ENCODE measurements at regions not wholly inside any gene's neighbourhood (a gene's known extent, or its start where the extent isn't known, plus 50 kb on each side); places are given as distances from the start of the nearest gene placed in this dataset.
"Not testable (repeated sequence)": the region's sequence is repeated elsewhere in the genome, so short reads cannot be mapped to it uniquely, and the experiment has no call there.

DNA sequence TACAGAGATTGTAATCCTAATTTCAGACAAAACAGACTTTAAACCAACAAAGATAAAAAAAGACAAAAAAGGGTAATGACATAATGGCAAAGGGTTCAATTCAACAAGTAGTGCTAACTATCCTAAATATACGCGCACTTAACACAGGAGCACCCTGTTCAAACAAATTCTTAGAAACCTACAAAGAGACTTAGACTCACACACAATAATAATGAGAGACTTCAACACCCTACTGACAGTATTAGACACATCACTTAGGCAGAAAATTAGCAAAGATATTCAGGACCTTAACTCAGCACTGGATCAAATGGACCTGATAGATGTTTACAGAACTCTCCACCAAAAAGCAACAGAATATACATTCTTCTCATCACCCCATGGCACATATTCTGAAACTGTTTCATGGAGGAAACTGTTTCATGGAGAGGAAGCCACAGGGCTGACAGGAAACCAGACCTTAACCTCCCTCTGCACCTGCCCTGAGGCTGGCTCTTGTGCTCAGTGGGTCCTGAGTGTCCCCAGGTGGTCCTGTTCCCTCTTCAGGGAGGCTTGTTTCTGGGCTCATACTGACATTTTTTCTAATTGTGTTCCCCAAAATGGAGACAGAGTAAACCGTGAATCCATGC lies 54.7 kb downstream of the OR4M2 start:
- H3K36me3 ChIP-seq; H3K4me1 ChIP-seq; H3K27me3 ChIP-seq; H3K9me3 ChIP-seq; H3K27ac ChIP-seq; H3K4me3 ChIP-seq; DNase-seq (ENCODE audit: low spot score): not testable (repeated sequence)

DNA sequence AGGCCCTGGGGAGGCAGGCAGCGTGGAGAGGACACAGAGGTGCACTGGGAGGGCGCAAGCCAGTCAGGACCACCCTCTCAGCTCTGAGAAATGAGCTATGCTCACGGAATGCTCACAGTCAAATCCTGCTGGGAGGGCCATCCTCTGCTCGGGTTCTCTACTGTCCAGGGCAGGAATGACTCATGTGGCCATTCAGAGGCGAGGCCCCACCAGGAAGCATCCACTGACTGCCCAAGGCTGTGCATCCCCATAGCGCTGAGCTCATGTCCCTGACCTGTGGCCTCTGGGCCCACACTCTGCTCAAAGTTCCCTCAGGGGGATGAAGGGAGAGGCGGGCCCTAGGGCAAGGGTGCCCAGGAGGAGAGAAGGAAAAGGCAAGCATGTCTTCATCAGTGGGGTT lies 57.2 kb downstream of the OR4M2 start:
- H3K27ac ChIP-seq; H3K36me3 ChIP-seq; H3K4me3 ChIP-seq; H3K9me3 ChIP-seq; H3K27me3 ChIP-seq; DNase-seq (ENCODE audit: low spot score); H3K4me1 ChIP-seq: not testable (repeated sequence)

DNA sequence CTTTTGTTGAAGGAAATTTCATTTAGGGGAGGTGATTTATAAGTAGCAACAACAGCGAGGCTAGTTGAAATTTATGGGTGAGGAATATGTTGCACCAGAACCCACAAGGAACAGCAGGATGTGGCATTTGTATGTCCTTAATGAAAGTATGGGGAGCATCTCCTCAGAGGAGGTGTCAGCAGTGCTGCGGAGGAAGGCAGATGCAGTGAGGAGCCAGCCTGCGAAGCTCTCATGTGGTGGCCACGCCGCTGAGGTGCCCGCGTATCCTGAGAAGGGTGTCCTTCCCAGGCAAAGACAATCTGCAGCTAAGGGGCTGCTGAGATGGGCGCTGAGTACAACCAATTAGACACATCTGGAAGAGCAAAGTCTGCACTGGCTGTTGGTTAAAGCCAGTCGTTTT lies 60.8 kb downstream of the OR4M2 start:
- H3K4me1 ChIP-seq; H3K4me3 ChIP-seq; H3K36me3 ChIP-seq; DNase-seq (ENCODE audit: low spot score); H3K27ac ChIP-seq; H3K27me3 ChIP-seq; H3K9me3 ChIP-seq: not testable (repeated sequence)

DNA sequence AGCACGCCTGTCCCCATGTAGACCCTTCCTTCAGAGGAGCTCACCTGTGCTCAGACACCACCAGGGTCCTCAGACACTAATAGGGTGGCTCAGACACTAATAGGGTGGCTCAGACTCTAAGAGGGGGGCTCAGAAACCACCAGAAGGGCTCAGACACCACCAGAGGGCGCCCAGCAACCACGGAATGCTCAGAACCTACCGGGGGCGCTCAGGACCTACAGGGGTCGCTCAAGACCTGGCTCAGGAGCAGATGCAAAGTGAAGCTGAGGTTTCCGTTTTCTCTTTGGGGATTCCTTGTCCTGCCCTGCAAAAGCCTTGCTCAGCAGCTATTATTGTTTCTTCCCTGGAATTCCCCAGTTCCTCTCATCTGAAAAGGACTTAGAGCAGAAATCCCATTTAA lies 67.8 kb downstream of the OR4M2 start:
- not testable (repeated sequence) for H3K9me3 ChIP-seq, H3K36me3 ChIP-seq

DNA sequence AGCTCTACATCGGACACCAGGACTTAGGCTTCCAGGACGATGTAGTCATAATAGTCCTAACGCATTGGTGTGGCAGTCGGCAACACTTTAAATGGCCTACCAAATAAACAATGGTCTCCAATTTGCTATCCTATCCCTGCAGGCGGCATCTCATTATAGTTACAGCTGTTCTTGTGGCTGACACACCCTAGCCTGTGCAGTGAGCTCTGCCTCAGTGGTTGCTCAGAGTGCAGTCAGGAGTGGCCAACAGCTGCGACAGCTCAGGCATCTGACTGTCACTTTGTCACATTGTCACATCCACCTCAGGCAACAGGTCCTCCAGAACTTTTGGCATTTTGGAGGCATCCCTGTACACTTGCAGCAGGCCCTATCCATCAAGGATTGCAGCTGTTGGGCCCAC lies 77.9 kb downstream of the OR4M2 start:
- H3K27me3 ChIP-seq; DNase-seq (ENCODE audit: low spot score); H3K36me3 ChIP-seq; H3K27ac ChIP-seq; H3K9me3 ChIP-seq; H3K4me3 ChIP-seq; H3K4me1 ChIP-seq: not testable (repeated sequence)

More for the DNA sequence above, 67.8 kb downstream of the OR4M2 start:
- H3K27me3 ChIP-seq; H3K4me1 ChIP-seq; DNase-seq (ENCODE audit: low spot score); H3K4me3 ChIP-seq; H3K27ac ChIP-seq: not testable (repeated sequence)

DNA sequence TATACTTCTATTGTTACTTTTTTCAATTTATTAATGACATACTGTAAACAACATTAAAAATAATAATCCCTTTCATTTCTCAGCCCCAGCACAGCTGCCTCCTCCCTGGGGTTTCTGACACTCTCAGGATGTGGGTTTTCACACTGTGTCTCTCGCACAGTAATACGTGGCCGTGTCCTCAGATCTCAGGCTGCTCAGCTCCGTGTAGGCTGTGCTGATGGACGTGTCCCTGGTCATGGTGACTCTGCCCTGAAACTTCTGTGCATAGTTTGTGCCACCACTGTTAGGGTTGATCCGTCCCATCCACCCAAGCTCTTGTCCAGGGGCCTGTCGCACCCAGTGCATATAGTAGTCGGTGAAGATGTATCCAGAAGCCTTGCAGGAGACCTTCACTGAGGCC lies 80.0 kb downstream of the OR4M2 start:
- not testable (repeated sequence) for H3K9me3 ChIP-seq; H3K27me3 ChIP-seq; H3K4me1 ChIP-seq; H3K4me3 ChIP-seq; H3K36me3 ChIP-seq; DNase-seq (ENCODE audit: low spot score); H3K27ac ChIP-seq

DNA sequence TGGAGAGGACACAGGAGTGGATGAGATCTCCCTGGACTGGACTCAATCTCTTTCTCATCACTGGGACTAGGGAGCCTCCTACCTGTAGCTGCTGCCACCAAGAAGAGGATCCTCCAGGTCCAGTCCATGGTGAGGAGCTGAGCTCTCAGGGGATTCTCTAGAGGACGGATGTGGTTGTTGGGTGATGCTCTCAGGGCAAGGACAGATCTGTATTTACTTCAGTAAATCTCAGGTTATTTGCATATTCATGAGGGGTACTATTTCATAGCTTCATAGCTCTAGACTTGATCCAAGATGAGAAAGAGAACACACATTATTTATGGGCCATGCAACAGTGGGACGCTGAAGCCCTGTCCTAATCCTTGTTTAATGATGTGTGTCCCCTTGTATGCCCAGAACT lies 80.4 kb downstream of the OR4M2 start:
- not testable (repeated sequence) for H3K36me3 ChIP-seq; H3K27me3 ChIP-seq; H3K9me3 ChIP-seq; DNase-seq (ENCODE audit: low spot score); H3K4me3 ChIP-seq; H3K27ac ChIP-seq; H3K4me1 ChIP-seq

DNA sequence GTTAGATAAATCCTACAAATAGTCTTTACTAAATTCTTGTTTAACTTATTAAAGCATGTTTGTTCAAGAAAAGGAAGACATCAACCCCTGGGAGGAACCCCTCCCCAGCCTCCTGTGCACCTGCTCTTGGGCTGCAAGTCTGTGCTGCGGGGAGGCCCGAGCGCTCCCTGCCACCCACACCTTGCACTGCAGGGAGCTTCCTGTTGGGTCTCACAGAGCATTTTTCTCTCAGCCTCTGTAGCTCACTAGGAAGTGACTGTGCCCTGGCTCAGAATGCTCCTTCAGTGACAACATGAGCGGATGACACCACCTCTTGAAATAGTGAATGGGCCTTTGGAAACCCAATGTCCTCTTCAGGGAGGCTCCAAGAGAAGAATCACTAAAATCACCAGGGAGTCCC lies 81.1 kb downstream of the OR4M2 start:
- H3K4me1 ChIP-seq; H3K27ac ChIP-seq; DNase-seq (ENCODE audit: low spot score); H3K27me3 ChIP-seq; H3K9me3 ChIP-seq; H3K4me3 ChIP-seq; H3K36me3 ChIP-seq: not testable (repeated sequence)

DNA sequence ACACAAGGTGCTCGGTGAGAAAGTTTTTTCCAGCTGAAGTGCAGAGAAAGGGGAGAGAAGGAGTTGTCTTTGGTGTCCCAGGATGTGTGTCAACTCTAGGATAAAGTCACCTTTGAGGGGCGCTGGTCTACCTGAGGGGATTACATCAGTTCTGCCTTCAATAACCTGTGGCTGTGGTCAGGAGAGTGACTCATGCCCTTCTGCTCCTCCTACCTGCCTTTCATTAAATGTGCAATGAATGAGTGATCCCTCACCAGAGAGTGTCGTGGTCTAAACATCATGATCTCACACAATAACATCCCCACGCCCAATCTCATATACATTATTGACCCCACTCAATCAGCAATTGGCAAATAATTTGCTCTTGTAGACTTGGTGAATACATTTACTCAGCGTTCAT lies 83.4 kb downstream of the OR4M2 start:
- H3K4me1 ChIP-seq; H3K27ac ChIP-seq; DNase-seq (ENCODE audit: low spot score); H3K27me3 ChIP-seq; H3K9me3 ChIP-seq; H3K36me3 ChIP-seq; H3K4me3 ChIP-seq: not testable (repeated sequence)

DNA sequence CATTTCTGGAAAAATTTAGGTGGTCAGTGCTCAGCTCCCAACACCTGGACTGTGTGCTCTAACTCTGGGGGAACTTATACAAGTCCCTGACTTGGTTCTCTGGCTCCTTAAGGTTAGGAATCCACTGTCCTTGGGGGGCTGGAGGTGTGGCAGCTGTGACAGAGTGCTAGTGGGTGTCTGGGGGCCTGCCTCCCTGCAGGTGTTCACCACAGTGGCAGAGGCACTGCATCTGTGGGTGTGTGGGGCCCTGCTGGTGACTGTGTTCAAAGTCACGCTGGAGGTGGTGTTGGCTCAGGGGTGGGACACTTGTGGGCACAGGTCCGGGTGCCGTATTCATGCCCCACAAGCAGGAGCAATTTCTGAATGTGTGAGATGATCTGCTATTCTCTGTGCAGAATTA lies 87.2 kb downstream of the OR4M2 start:
- not testable (repeated sequence) for H3K4me3 ChIP-seq; H3K9me3 ChIP-seq; DNase-seq (ENCODE audit: low spot score); H3K36me3 ChIP-seq; H3K27ac ChIP-seq; H3K4me1 ChIP-seq; H3K27me3 ChIP-seq

DNA sequence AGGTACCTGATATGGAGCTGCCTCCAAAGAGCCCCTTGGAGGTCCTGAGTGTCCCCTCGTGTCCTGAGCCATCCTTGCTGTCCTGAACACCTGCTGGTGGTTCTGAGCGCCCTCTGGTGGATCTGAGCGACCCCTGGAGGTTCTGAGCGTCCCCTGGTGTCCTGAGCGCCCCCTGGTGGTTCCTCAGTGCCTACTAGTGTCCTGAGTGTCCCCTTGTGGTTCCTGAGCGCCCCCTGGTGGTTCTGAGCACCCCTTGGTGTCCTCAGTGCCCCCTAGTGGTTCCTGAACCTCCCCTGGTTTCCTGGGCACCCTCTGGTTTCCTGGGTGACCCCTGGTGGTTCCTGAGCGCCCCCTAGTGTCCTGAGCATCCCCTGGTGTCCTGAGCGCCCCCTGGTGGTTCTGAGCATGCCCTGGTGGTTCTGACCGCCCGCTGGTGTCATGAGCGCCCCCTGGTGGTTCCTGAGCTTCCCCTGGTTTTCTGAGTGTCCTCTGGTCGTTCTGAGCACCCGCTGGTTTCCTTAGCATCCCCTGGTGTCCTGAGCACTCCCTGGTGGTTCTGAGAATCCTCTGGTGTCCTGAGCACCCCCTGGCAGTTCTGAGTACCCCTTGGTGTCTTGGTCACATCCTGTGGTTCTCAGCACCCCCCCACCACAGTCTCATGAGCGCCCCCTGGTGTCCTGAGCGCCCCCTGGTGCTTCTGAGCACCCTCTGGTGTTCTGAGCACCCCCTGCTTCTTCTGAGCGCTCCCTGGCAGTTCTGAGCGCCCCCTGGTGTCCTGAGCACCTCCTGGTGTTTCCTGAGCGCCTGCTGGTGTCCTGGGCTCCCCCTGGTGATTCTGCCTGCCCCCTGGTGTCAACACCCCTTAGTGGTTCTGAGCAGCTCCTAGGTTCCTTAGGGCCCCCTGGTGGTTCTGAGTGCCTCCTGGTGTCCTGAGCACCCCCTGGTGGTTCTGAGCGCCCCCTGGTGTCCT lies 93.0 kb downstream of the OR4M2 start:
- H3K4me1 ChIP-seq; H3K27ac ChIP-seq; DNase-seq (ENCODE audit: low spot score); H3K27me3 ChIP-seq; H3K9me3 ChIP-seq; H3K36me3 ChIP-seq; H3K4me3 ChIP-seq: not testable (repeated sequence)

DNA sequence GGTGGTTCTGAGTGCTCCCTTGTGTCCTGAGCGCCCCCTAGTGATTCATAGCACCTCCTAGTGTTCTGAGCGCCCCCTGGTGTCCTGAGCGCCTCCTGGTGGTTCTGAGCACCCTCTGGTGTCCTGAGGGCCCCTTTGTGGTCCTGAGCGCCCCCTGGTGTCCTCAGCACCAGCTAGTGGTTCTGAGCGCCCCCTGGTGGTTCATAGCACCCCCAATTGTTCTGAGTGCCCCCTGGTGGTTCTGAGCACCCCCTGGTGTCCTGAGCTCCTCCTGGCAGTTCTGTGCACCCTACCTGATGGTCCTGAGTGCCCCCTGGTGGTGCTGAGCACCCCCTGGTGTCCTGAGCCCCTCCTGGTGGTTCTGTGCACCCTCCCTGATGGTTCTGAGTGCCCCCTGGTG lies 93.8 kb downstream of the OR4M2 start:
- not testable (repeated sequence) for H3K4me3 ChIP-seq; H3K27me3 ChIP-seq; H3K4me1 ChIP-seq; DNase-seq (ENCODE audit: low spot score); H3K27ac ChIP-seq; H3K36me3 ChIP-seq; H3K9me3 ChIP-seq

DNA sequence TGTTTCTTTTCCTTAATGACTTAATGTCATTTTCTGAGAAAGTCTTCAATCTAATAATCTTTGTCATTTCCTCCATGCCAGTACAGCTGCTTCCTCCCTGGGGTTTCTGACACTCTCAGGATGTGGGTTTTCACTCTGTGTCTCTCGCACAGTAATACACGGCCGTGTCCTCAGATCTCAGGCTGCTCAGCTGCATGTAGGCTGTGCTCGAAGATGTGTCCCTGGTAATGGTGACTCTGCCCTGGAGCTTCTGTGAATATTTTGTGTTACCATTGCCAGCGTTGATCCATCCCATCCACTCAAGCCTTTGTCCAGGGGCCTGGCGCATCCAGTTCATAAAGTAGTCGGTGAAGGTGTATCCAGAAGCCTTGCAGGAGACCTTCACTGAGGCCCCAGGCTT lies 97.6 kb downstream of the OR4M2 start:
- H3K27ac ChIP-seq; H3K36me3 ChIP-seq; H3K9me3 ChIP-seq; H3K4me3 ChIP-seq; H3K27me3 ChIP-seq; H3K4me1 ChIP-seq; DNase-seq (ENCODE audit: low spot score): not testable (repeated sequence)

DNA sequence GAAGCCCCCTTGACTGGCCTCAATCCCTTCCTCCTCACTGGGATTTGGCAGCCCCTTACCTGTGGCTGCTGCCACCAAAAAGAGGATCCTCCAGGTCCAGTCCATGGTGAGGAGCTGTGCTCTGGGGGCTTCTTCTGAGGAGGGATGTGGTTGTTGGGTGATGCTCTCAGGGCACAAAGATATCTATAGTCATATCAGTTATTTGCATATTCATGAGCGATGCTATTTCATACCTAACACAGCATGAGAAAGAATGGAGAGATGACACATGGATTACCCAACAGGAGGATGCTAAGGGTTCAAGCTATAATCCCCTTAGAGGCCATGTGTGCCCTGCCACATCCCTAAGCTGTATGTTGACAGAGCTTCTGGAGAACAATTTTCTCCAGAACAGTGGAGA lies 98.1 kb downstream of the OR4M2 start:
- H3K9me3 ChIP-seq; H3K4me3 ChIP-seq; DNase-seq (ENCODE audit: low spot score); H3K36me3 ChIP-seq; H3K27ac ChIP-seq; H3K4me1 ChIP-seq; H3K27me3 ChIP-seq: not testable (repeated sequence)

DNA sequence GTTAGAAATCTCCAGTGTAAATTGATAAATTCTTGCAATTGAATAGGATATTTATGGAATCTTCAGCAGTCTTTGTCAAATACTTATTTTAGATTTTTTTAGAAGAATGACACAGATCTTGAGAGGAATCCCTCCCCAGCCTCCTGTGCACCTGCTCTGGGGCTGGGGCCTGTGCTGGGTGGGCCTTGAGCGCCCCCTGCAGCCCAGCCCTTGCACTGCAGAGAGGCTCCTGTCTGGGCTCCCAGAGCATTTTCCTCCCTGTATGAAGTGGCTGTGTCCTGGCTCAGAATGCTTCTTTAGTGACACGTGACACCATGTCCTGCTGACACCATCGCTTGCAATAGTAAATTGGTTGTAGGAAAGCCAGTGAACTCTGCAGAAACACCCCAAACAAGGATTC lies 98.7 kb downstream of the OR4M2 start:
- H3K36me3 ChIP-seq; DNase-seq (ENCODE audit: low spot score); H3K27me3 ChIP-seq; H3K4me1 ChIP-seq; H3K27ac ChIP-seq; H3K4me3 ChIP-seq; H3K9me3 ChIP-seq: not testable (repeated sequence)
